Endodermal cell (in vitro differentiated cells): ENCODE measurements at regions not wholly inside any gene's neighbourhood (a gene's known extent, or its start where the extent isn't known, plus 50 kb on each side); places are given as distances from the start of the nearest gene placed in this dataset.

Experiments
- DNase-seq: peaks from one replicate; pipeline ENCODE4 v3.0.0-alpha.2; 2017
- H3K27ac ChIP-seq: 2 replicates; pipeline ENCODE4 v1.5.1; 2013; ENCODE audit warnings: mild to moderate bottlenecking, low read depth, low read length, moderate library complexity
- H3K27me3 ChIP-seq: 2 replicates; pipeline ENCODE4 v1.6.1; 2013; ENCODE audit warnings: mild to moderate bottlenecking, low read length, moderate library complexity; ENCODE audit not compliant: insufficient read depth, control insufficient read depth, poor library complexity, severe bottlenecking
- H3K36me3 ChIP-seq: 2 replicates; pipeline ENCODE4 v1.7.0; 2013; ENCODE audit warnings: mild to moderate bottlenecking, low read length, moderate library complexity; ENCODE audit not compliant: control insufficient read depth, insufficient read depth
- H3K4me1 ChIP-seq: one replicate; pipeline ENCODE4 v1.7.0; 2013; ENCODE audit warnings: low read length; ENCODE audit not compliant: control insufficient read depth, insufficient read depth
- H3K4me3 ChIP-seq: 2 replicates; pipeline ENCODE4 v1.5.1; 2013; ENCODE audit warnings: mild to moderate bottlenecking, low read length, moderate library complexity
- H3K9ac ChIP-seq: 2 replicates; pipeline ENCODE4 v1.6.1; 2013; ENCODE audit warnings: mild to moderate bottlenecking, low read length, moderate library complexity; ENCODE audit not compliant: poor library complexity, severe bottlenecking; ENCODE audit errors: extremely low read depth
- H3K9me3 ChIP-seq: 2 replicates; pipeline ENCODE4 v1.6.1; 2013; ENCODE audit warnings: mild to moderate bottlenecking, low read length, moderate library complexity; ENCODE audit not compliant: control insufficient read depth
- H3K27ac Mint-ChIP-seq: 2 replicates; pipeline ENCODE4 v1.8.0; 2020; ENCODE audit warnings: mixed read lengths
- H3K27me3 Mint-ChIP-seq: 2 replicates; pipeline ENCODE4 v1.8.0; 2021; ENCODE audit warnings: mild to moderate bottlenecking, mixed read lengths; ENCODE audit not compliant: insufficient read depth
- H3K36me3 Mint-ChIP-seq: 2 replicates; pipeline ENCODE4 v1.8.0; 2020; ENCODE audit warnings: low read depth, mixed read lengths
- H3K4me1 Mint-ChIP-seq: 2 replicates; pipeline ENCODE4 v1.8.0; 2020; ENCODE audit warnings: mixed read lengths
- H3K4me3 Mint-ChIP-seq: 2 replicates; pipeline ENCODE4 v1.8.0; 2020; ENCODE audit warnings: mild to moderate bottlenecking, moderate library complexity, mixed read lengths
- H3K9me3 Mint-ChIP-seq: 2 replicates; pipeline ENCODE4 v1.8.0; 2020; ENCODE audit warnings: mild to moderate bottlenecking, mixed read lengths
- WGBS, 2 experiments: methylation state at CpG; one replicate each; pipeline versions ENCODE4 v1.1.5 to v1.1.7; 2013; ENCODE audit warnings: missing lambda C conversion rate in 2 of 2, mixed read lengths in 1 of 2; ENCODE audit not compliant: insufficient coverage in 1 of 2, insufficient read length in 1 of 2; 5-methylcytosine and 5-hydroxymethylcytosine counted together
- TF ChIP-seq, protein P1 (sequence below): fragments of 200-600 bp; sonication (generic); conservative IDR thresholded peaks from 2 replicates; pipeline ENCODE4 v1.5.0; 2021; ENCODE audit warnings: antibody characterized with exemption, mild to moderate bottlenecking

DNA sequence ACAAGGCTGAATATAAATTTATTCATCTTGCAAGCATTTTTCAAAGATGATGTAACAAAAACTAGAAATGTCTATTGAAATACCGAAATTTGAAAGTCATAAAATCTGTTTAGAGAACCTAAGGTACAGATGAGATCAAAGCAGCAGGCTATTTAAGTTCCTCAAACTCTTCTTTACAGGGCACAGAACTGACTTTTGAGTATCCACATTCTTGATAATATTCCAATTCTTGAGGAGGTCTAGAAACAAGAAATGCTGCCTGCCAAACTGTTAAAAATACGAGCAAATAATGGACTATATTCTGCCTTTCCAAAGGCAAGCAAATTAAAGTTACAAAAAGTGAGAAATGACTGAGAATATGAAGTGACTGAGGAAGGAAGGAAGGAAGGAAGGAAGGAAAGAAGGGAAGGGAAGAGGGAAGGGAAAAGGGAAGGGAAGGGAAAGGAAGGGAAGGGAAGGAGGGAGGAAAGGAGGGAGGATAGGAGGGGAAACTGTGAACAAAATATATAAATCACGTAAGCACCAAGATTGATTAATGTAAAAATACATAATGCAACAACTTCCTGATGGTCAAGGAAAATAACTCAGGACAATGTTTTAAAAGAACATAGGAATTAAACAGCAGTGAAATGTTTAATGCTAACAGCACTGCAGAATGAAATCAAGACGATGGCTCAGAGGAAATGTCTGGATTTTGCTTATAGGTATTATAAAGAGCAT, 248.9 kb upstream of the HNRNPA3 start:
- Histone ChIP-seq H3K9ac (no peak overlapping the region), H3K4me3 (no peak overlapping the region), H3K36me3 (no peaks in the 10 kb centered on the region), H3K27ac (no peak overlapping the region), H3K9me3 (no peaks in the 10 kb centered on the region), H3K4me1 (peaks cover 10% of the 10 kb centered on the region), H3K27me3 (no peaks in the 10 kb centered on the region)
- Mint-ChIP-seq H3K9me3 (no peaks in the 10 kb centered on the region), H3K27ac (no peak overlapping the region), H3K27me3 (peaks cover 9% of the 10 kb centered on the region), H3K4me3 (no peak overlapping the region), H3K4me1 (peaks cover 20% of the 10 kb centered on the region), H3K36me3 (no peaks in the 10 kb centered on the region)
- WGBS, 2 experiments = 88 to 94% methylated on average over 4 of the region's 4 CpGs
- TF ChIP-seq, protein P1, sequence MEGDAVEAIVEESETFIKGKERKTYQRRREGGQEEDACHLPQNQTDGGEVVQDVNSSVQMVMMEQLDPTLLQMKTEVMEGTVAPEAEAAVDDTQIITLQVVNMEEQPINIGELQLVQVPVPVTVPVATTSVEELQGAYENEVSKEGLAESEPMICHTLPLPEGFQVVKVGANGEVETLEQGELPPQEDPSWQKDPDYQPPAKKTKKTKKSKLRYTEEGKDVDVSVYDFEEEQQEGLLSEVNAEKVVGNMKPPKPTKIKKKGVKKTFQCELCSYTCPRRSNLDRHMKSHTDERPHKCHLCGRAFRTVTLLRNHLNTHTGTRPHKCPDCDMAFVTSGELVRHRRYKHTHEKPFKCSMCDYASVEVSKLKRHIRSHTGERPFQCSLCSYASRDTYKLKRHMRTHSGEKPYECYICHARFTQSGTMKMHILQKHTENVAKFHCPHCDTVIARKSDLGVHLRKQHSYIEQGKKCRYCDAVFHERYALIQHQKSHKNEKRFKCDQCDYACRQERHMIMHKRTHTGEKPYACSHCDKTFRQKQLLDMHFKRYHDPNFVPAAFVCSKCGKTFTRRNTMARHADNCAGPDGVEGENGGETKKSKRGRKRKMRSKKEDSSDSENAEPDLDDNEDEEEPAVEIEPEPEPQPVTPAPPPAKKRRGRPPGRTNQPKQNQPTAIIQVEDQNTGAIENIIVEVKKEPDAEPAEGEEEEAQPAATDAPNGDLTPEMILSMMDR = no peak
- no peak for DNase-seq

DNA sequence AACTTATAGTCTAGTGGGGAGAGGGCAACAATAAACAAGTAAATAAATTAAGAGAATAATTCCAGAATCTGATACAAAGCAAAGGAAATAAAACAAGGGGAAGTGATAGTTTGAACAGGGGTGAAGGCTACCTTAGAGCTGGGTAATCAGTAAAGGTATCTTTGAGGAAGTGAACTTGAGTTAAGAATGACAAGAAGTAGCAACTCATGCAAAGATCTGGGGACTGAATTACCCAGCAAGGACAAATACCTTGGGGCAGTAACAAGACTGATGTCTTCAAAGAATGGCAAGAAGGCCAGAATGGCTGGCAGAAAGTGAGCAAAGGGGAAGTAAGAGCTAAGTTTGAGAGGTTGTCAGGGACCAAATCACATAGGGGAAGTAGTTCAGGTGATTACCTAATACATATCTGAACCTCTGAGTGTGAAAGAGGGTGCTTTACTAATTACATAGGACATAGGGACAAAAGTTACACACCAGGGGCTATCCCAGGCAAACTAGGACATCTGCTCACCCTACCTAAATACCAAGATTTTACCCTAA, 244.6 kb upstream of the HNRNPA3 start:
- peaks cover 9% of the 10 kb centered on the region for H3K27me3 Mint-ChIP-seq
- no peak overlapping the region for H3K4me3 Mint-ChIP-seq
- no peaks in the 10 kb centered on the region for H3K36me3 Mint-ChIP-seq
- no peaks in the 10 kb centered on the region for H3K9me3 ChIP-seq
- DNase-seq = no peak
- no peak overlapping the region for H3K27ac ChIP-seq
- no peaks in the 10 kb centered on the region for H3K27me3 ChIP-seq
- H3K4me1 ChIP-seq = no peaks in the 10 kb centered on the region
- TF ChIP-seq, protein P1 = no peak
- H3K4me1 Mint-ChIP-seq = no peaks in the 10 kb centered on the region
- H3K9ac ChIP-seq = no peak overlapping the region
- H3K27ac Mint-ChIP-seq = no peak overlapping the region
- H3K4me3 ChIP-seq = no peak overlapping the region
- H3K9me3 Mint-ChIP-seq = no peaks in the 10 kb centered on the region
- H3K36me3 ChIP-seq = no peaks in the 10 kb centered on the region

DNA sequence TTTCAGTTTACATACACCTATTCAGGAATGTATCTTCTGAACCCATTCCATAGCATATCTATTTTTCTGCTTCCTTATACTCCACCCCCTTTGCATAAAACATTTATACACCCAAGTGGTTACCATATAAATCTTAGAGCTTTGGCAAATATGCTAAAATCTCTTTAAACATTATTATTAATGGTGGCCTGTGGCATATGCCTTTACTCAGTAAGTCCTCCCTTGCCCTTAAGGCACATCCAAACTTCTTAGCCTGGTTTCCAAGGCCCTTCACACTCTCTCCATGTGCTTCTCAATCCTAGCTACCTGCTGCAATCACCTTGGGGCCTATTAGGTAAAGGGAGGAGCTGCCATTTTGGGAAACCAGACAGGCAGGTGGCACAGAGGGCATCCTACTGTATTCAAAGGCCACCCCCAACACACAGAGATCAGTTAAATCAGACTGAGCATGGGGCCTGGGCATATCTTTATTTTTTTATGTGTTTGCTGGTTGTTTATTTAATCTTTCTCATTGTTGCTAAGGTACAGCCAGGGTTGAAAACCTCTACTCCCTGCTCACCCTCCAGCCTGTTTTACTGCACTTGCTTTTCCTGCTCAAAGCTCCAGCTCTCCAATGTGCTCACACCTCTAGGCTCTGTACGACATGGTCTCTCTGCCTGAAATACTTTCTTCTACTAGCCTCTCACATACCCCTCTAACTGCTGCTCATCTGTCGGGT, 242.8 kb upstream of the HNRNPA3 start:
- H3K27me3 Mint-ChIP-seq = peaks cover 9% of the 10 kb centered on the region
- Histone ChIP-seq H3K9me3 (no peaks in the 10 kb centered on the region), H3K36me3 (no peaks in the 10 kb centered on the region), H3K27ac (no peak overlapping the region), H3K27me3 (no peaks in the 10 kb centered on the region), H3K9ac (no peak overlapping the region), H3K4me3 (no peak overlapping the region), H3K4me1 (peaks cover 7% of the 10 kb centered on the region)
- TF ChIP-seq, protein P1 = no peak
- DNase-seq = no peak
- WGBS, 2 experiments = 40 to 71% methylated on average over 1 to 2 of the region's 2 CpGs
- no peaks in the 10 kb centered on the region for H3K36me3 Mint-ChIP-seq
- H3K9me3 Mint-ChIP-seq = no peaks in the 10 kb centered on the region
- H3K4me1 Mint-ChIP-seq = peaks cover 11% of the 10 kb centered on the region
- no peak overlapping the region for H3K4me3 Mint-ChIP-seq
- H3K27ac Mint-ChIP-seq = no peak overlapping the region
